H1 (cell line): ENCODE measurements at regions not wholly inside any gene's neighbourhood (a gene's known extent, or its start where the extent isn't known, plus 50 kb on each side); places are given as distances from the start of the nearest gene placed in this dataset.

Experiments
- CTCF ChIA-PET: fragments of 300-600 bp; sonication (Branson Sonifier 250); formaldehyde crosslinking; loops from one replicate; lab custom pipeline; 2021; ENCODE audit not compliant: partially characterized antibody; lab: Charles Lee
- POLR2A ChIA-PET: fragments of 300-600 bp; sonication (Branson Sonifier 250); formaldehyde crosslinking; loops from one replicate; lab custom pipeline; 2021; ENCODE audit warnings: inconsistent platforms; ENCODE audit not compliant: partially characterized antibody; lab: Charles Lee
- DNase-seq, 2 experiments: peaks; one replicate each; pipeline versions ENCODE4 v3.0.0 to v3.0.0-alpha.2; 2010 to 2022; ENCODE audit warnings: low spot score in 2 of 2, low read depth in 1 of 2, mixed read lengths in 1 of 2
- FAIRE-seq: peaks from 2 replicates; lab custom pipeline; 2011; peaks lifted over from hg19 to GRCh38; lab: Jason Lieb, UNC
- H2AFZ ChIP-seq: 2 replicates; pipeline ENCODE4 v1.8.1; 2012; ENCODE audit warnings: low read length, inconsistent platforms
- H2AK5ac ChIP-seq: 2 replicates; pipeline ENCODE4 v1.6.1; 2013; ENCODE audit warnings: low read depth, low read length
- H2BK120ac ChIP-seq: replicated peaks from 2 replicates; pipeline ENCODE3; 2013; ENCODE audit warnings: low read depth, low read length, inconsistent platforms
- H2BK12ac ChIP-seq: 2 replicates; pipeline ENCODE4 v1.6.1; 2013; ENCODE audit warnings: low read depth, low read length
- H2BK15ac ChIP-seq: 2 replicates; pipeline ENCODE4 v1.6.1; 2013; ENCODE audit warnings: low read length
- H2BK20ac ChIP-seq: 2 replicates; pipeline ENCODE4 v1.6.1; 2013; ENCODE audit warnings: low read length
- H2BK5ac ChIP-seq: 2 replicates; pipeline ENCODE4 v1.6.1; 2013; ENCODE audit warnings: low read depth, low read length
- H3K14ac ChIP-seq: 2 replicates; pipeline ENCODE4 v1.6.1; 2013; ENCODE audit warnings: inconsistent platforms; ENCODE audit not compliant: insufficient read length
- H3K18ac ChIP-seq: 2 replicates; pipeline ENCODE4 v1.6.1; 2013; ENCODE audit warnings: low read length; ENCODE audit errors: extremely low read depth
- H3K23ac ChIP-seq: 2 replicates; pipeline ENCODE4 v1.6.1; 2013; ENCODE audit warnings: inconsistent platforms; ENCODE audit not compliant: insufficient read length
- H3K23me2 ChIP-seq: 2 replicates; pipeline ENCODE4 v1.6.1; 2013; ENCODE audit warnings: low read depth, low read length
- H3K27ac ChIP-seq: 2 replicates; pipeline ENCODE4 v1.6.1; 2011; ENCODE audit warnings: low read depth, low read length, inconsistent platforms
- H3K27me3 ChIP-seq, 4 experiments: replicated peaks in 1 of 4; 1 replicate in 1 of 4; 2 replicates in 3 of 4; pipeline versions ENCODE4 v1.6.1 to v1.8.1; 2011 to 2013; ENCODE audit warnings: low read length in 3 of 4, mild to moderate bottlenecking in 3 of 4, inconsistent platforms in 2 of 4, mixed read lengths in 2 of 4, moderate library complexity in 1 of 4; ENCODE audit not compliant: control insufficient read depth in 3 of 4, insufficient read depth in 3 of 4; ENCODE audit errors: extremely low read depth in 1 of 4
- H3K36me3 ChIP-seq, 4 experiments: 2 replicates each; pipeline versions ENCODE4 v1.6.1 to v1.8.1; 2011 to 2013; ENCODE audit warnings: mild to moderate bottlenecking in 4 of 4, low read length in 3 of 4, moderate library complexity in 2 of 4, control low read depth in 1 of 4, inconsistent platforms in 1 of 4; ENCODE audit not compliant: insufficient read depth in 4 of 4, control insufficient read depth in 2 of 4
- H3K4ac ChIP-seq: replicated peaks from 2 replicates; pipeline ENCODE3; 2013; ENCODE audit warnings: low read length, low read depth, mixed read lengths, inconsistent platforms; ENCODE audit not compliant: insufficient read length
- H3K4me1 ChIP-seq, 4 experiments: replicated peaks in 1 of 4; 1 replicate in 1 of 4; 2 replicates in 3 of 4; pipeline versions ENCODE4 v1.6.1 to v1.8.1; 2011 to 2013; ENCODE audit warnings: low read length in 3 of 4, inconsistent platforms in 2 of 4, mixed read lengths in 1 of 4; ENCODE audit not compliant: insufficient read depth in 4 of 4, control insufficient read depth in 3 of 4
- H3K4me2 ChIP-seq, 2 experiments: 2 replicates each; pipeline versions ENCODE4 v1.6.1 to v1.8.1; 2011 to 2013; ENCODE audit warnings: low read depth in 2 of 2, low read length in 2 of 2, control low read depth in 1 of 2, inconsistent platforms in 1 of 2, mild to moderate bottlenecking in 1 of 2; ENCODE audit not compliant: insufficient read depth in 1 of 2
- H3K4me3 ChIP-seq, 4 experiments: fragments of 200-600, 300-600 bp in 1 of 4; sonication (generic), shearing (Covaris generic), sonication (Bioruptor Twin) in 1 of 4; 2 replicates each; pipeline versions ENCODE4 v1.5.1 to v1.8.1; 2011 to 2016; ENCODE audit warnings: low read length in 4 of 4, low read depth in 3 of 4, control low read depth in 2 of 4, inconsistent platforms in 2 of 4, mild to moderate bottlenecking in 2 of 4, mixed read lengths in 1 of 4, moderate library complexity in 1 of 4; ENCODE audit not compliant: insufficient read depth in 2 of 4; ENCODE audit errors: extremely low read depth in 1 of 4
- H3K56ac ChIP-seq: replicated peaks from 2 replicates; pipeline ENCODE3; 2013; ENCODE audit warnings: low read depth, mild to moderate bottlenecking, mixed read lengths, low read length, inconsistent platforms; ENCODE audit not compliant: insufficient read length
- H3K79me1 ChIP-seq: 2 replicates; pipeline ENCODE4 v1.6.1; 2013; ENCODE audit warnings: low read depth, low read length, control low read depth
- H3K79me2 ChIP-seq, 2 experiments: 2 replicates each; pipeline versions ENCODE4 v1.6.1 to v1.8.1; 2012 to 2013; ENCODE audit warnings: low read length in 2 of 2, mild to moderate bottlenecking in 2 of 2, inconsistent platforms in 1 of 2; ENCODE audit not compliant: insufficient read depth in 2 of 2, control insufficient read depth in 1 of 2
- H3K9ac ChIP-seq, 4 experiments: replicated peaks in 1 of 4; 1 replicate in 1 of 4; 2 replicates in 3 of 4; pipeline versions ENCODE4 v1.6.1 to v1.8.1; 2011 to 2013; ENCODE audit warnings: low read depth in 3 of 4, low read length in 3 of 4, control low read depth in 2 of 4, mild to moderate bottlenecking in 2 of 4, moderate library complexity in 2 of 4, inconsistent platforms in 1 of 4; ENCODE audit errors: extremely low read depth in 1 of 4
- H3K9me3 ChIP-seq, 2 experiments: 2 replicates each; pipeline versions ENCODE4 v1.6.1 to v1.8.1; 2012 to 2013; ENCODE audit warnings: mild to moderate bottlenecking in 2 of 2, moderate library complexity in 2 of 2, control low read depth in 1 of 2, inconsistent platforms in 1 of 2, low read depth in 1 of 2, low read length in 1 of 2, mixed read lengths in 1 of 2; ENCODE audit not compliant: insufficient read depth in 2 of 2
- H4K20me1 ChIP-seq, 2 experiments: replicated peaks in 1 of 2; 2 replicates each; pipeline versions ENCODE3 to v1.8.1; 2011 to 2013; ENCODE audit warnings: inconsistent platforms in 2 of 2, low read length in 2 of 2, mild to moderate bottlenecking in 1 of 2; ENCODE audit not compliant: insufficient read depth in 2 of 2, control insufficient read depth in 1 of 2
- H4K5ac ChIP-seq: 2 replicates; pipeline ENCODE4 v1.6.1; 2013; ENCODE audit warnings: low read length, low read depth, mixed read lengths, inconsistent platforms; ENCODE audit not compliant: insufficient read length
- H4K8ac ChIP-seq: 2 replicates; pipeline ENCODE4 v1.8.0; 2013; ENCODE audit warnings: mild to moderate bottlenecking, moderate library complexity, low read length, inconsistent platforms; ENCODE audit not compliant: insufficient read depth; ENCODE audit errors: extremely low read depth
- H4K91ac ChIP-seq: replicated peaks from 2 replicates; pipeline ENCODE3; 2013; ENCODE audit warnings: low read length, mixed read lengths, inconsistent platforms; ENCODE audit not compliant: insufficient read length
- ASH2L ChIP-seq: fragments of 200-600, 300-600 bp; sonication (generic); IDR thresholded peaks from one replicate; pipeline ENCODE4 v1.7.1; 2017; ENCODE audit warnings: low read length
- BCL11A ChIP-seq, 2 experiments: IDR thresholded peaks; one replicate each; pipeline ENCODE4 v1.6.1; 2011; ENCODE audit warnings: low read depth in 2 of 2, low read length in 2 of 2, mild to moderate bottlenecking in 2 of 2
- BRCA1 ChIP-seq: IDR thresholded peaks from 2 replicates; pipeline ENCODE4 v1.6.1; 2012; ENCODE audit warnings: low read depth, low read length, improper control_type of control experiment
- EZH2 ChIP-seq: fragments of 200-600 bp; sonication (generic); IDR thresholded peaks from 2 replicates; pipeline ENCODE4 v1.7.1; 2012; ENCODE audit warnings: low read depth, mild to moderate bottlenecking, moderate library complexity, low read length, inconsistent platforms; ENCODE audit not compliant: severe bottlenecking
- GABPA ChIP-seq: IDR thresholded peaks from 2 replicates; pipeline ENCODE4 v1.6.1; 2011; ENCODE audit warnings: mild to moderate bottlenecking, low read length, moderate library complexity, borderline replicate concordance; ENCODE audit not compliant: insufficient read depth
- HDAC2 ChIP-seq, 2 experiments: fragments of 300-600 bp in 1 of 2; sonication (generic) in 1 of 2; IDR thresholded peaks; 2 replicates each; pipeline ENCODE4 v1.6.1; 2011 to 2012; ENCODE audit warnings: low read depth in 2 of 2, low read length in 2 of 2, mild to moderate bottlenecking in 2 of 2, moderate library complexity in 2 of 2, borderline replicate concordance in 1 of 2, inconsistent platforms in 1 of 2
- RXRA ChIP-seq: IDR thresholded peaks from 2 replicates; pipeline ENCODE4 v1.6.1; 2011; ENCODE audit warnings: low read depth, mild to moderate bottlenecking, low read length, moderate library complexity; ENCODE audit not compliant: insufficient read depth
- TAF1 ChIP-seq: IDR thresholded peaks from 2 replicates; pipeline ENCODE4 v1.6.1; 2011; ENCODE audit warnings: mild to moderate bottlenecking, low read depth, low read length
- YY1 ChIP-seq: IDR thresholded peaks from 2 replicates; pipeline ENCODE4 v1.6.1; 2011; ENCODE audit warnings: low read depth, mild to moderate bottlenecking, low read length
- WGBS, 2 experiments: shearing (Covaris generic) in 1 of 2; methylation state at CpG; one replicate each; pipeline versions ENCODE4 v1.1.6 to v1.1.7; 2013 to 2015; ENCODE audit warnings: low lambda C conversion rate in 2 of 2, mixed read lengths in 2 of 2, inconsistent platforms in 1 of 2, low coverage in 1 of 2, missing lambda C conversion rate in 1 of 2; ENCODE audit not compliant: insufficient replicate concordance in 2 of 2, insufficient coverage in 1 of 2, insufficient read length in 1 of 2; ENCODE audit errors: extremely low coverage in 1 of 2, missing lambda C conversion rate in 1 of 2; 5-methylcytosine and 5-hydroxymethylcytosine counted together
- TF ChIP-seq, protein P1 (sequence below): IDR thresholded peaks from 2 replicates; pipeline ENCODE4 v1.6.1; 2012; ENCODE audit warnings: inconsistent platforms
- TF ChIP-seq, protein P2 (sequence below), 3 experiments: IDR thresholded peaks; 1 replicate in 2 of 3; 2 replicates in 1 of 3; pipeline versions ENCODE4 v1.5.1 to v1.6.1; 2011; ENCODE audit warnings: low read length in 3 of 3, mild to moderate bottlenecking in 3 of 3, inconsistent platforms in 2 of 3, low read depth in 1 of 3, moderate library complexity in 1 of 3; ENCODE audit not compliant: insufficient read depth in 1 of 3; ENCODE audit errors: control extremely low read depth in 1 of 3

DNA sequence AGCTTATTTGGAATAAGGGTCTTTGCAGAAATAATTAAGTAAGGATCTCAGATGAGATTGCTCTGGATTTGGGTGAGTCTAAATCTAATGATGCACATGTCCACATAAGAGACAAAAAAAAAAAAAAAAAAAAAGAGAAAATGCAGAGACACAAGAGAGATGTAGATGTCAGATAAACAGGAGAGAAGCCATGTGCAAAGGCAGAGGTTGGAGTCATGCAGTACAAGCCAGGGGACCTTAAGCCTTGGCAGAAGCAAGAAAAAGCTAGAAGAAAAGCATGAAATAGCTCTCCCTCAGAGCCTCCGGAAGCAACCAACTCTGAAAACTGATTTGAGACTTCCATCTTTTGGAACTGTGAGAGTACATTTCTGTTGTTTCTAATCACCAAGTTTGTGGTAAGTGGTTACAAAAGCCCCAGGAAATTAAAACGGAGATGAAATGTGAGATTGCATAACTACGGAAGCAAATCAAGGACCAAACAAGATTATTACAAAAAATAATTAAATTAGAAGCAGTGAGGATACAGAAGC, 1304.0 kb upstream of the SEL1L start:
- ChIA-PET POLR2A (no interaction called here), CTCF (interaction anchor here (1.2 to 2.1 kb wide), 2 partner anchors 17 to 20 kb away, joined by 3 to 5 read pairs; no protein-coding TSS in a partner anchor)
- Histone ChIP-seq H3K79me1 (no peaks in the 10 kb centered on the region), H3K4me1 (no peaks in the 10 kb centered on the region), H3K4me3 (no peak overlapping the region), H2BK20ac (no peak overlapping the region), H3K9ac (no peak overlapping the region), H3K23ac (no peak overlapping the region), H4K8ac (no peak overlapping the region), H2BK12ac (no peak overlapping the region), H3K27ac (no peak overlapping the region), H3K79me2 (no peaks in the 10 kb centered on the region), H2AFZ (no peak overlapping the region), H3K36me3 (no peaks in the 10 kb centered on the region), H2BK15ac (no peak overlapping the region), H3K56ac (no peak overlapping the region), H4K91ac (no peak overlapping the region), H4K5ac (no peak overlapping the region), H3K4ac (no peak overlapping the region), H2BK5ac (no peak overlapping the region), H3K23me2 (no peaks in the 10 kb centered on the region), H3K9me3 (no peaks in the 10 kb centered on the region), H2AK5ac (no peak overlapping the region), H3K18ac (no peak overlapping the region), H2BK120ac (no peak overlapping the region), H4K20me1 (no peaks in the 10 kb centered on the region), H3K4me2 (no peak overlapping the region), H3K14ac (no peak overlapping the region), H3K27me3 (no peaks in the 10 kb centered on the region)
- 95% methylated on average over 3 of the region's 3 CpGs; no CpG with 5 or more reads in 1 of the 2 experiments for WGBS, 2 experiments
- FAIRE-seq (no peak), DNase-seq (no peak)
- no peak for TF ChIP-seq TAF1
- TF ChIP-seq, protein P1, sequence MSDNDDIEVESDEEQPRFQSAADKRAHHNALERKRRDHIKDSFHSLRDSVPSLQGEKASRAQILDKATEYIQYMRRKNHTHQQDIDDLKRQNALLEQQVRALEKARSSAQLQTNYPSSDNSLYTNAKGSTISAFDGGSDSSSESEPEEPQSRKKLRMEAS: no peak
- TF ChIP-seq EZH2: no peak
- no peak for TF ChIP-seq GABPA
- TF ChIP-seq RXRA: no peak
- TF ChIP-seq YY1: no peak
- TF ChIP-seq, protein P2, sequence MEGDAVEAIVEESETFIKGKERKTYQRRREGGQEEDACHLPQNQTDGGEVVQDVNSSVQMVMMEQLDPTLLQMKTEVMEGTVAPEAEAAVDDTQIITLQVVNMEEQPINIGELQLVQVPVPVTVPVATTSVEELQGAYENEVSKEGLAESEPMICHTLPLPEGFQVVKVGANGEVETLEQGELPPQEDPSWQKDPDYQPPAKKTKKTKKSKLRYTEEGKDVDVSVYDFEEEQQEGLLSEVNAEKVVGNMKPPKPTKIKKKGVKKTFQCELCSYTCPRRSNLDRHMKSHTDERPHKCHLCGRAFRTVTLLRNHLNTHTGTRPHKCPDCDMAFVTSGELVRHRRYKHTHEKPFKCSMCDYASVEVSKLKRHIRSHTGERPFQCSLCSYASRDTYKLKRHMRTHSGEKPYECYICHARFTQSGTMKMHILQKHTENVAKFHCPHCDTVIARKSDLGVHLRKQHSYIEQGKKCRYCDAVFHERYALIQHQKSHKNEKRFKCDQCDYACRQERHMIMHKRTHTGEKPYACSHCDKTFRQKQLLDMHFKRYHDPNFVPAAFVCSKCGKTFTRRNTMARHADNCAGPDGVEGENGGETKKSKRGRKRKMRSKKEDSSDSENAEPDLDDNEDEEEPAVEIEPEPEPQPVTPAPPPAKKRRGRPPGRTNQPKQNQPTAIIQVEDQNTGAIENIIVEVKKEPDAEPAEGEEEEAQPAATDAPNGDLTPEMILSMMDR (IDR thresholded peaks at IDR 0.05; ENCODE audit: control extremely low read depth in 1 of 3, insufficient read depth in 1 of 3, low read depth in 1 of 3, low read length in 3 of 3): no peak
- no peak for TF ChIP-seq HDAC2 (IDR thresholded peaks at IDR 0.05; ENCODE audit: borderline replicate concordance in 1 of 2, low read depth in 2 of 2, low read length in 2 of 2)
- no peak for TF ChIP-seq ASH2L
- no peak for TF ChIP-seq BRCA1
- TF ChIP-seq BCL11A (IDR thresholded peaks at IDR 0.05; ENCODE audit: low read depth in 2 of 2, low read length in 2 of 2): no peak
